PC-3 (cell line): ENCODE measurements at regions not wholly inside any gene's neighbourhood (a gene's known extent, or its start where the extent isn't known, plus 50 kb on each side); places are given as distances from the start of the nearest gene placed in this dataset.

ENCODE experiments used
- ATAC-seq: fragments of 200-7000 bp; cut with Tn5 transposase; 2 replicates; pipeline ENCODE4 v1.9.1; 2020; ENCODE audit warnings: mild to moderate bottlenecking, moderate library complexity
- BruUV-seq: library from RNA; stranded (reverse); fragments of 400-500 nt; replicated peaks from 2 replicates; lab custom pipeline; 2021; lab: Mats Ljungman, UMichigan
- CTCF ChIA-PET: fragments of 300-600 bp; sonication (Branson Sonifier 250); formaldehyde crosslinking; loops from one replicate; lab custom pipeline; 2022; ENCODE audit warnings: antibody characterized with exemption; lab: Charles Lee
- POLR2A ChIA-PET: fragments of 300-600 bp; sonication (Branson Sonifier 250); formaldehyde crosslinking; loops from one replicate; lab custom pipeline; 2022; ENCODE audit warnings: antibody characterized with exemption; ENCODE audit not compliant: unreplicated experiment; lab: Charles Lee
- DNase-seq: peaks from one replicate; pipeline ENCODE4 v3.0.0-alpha.2; 2015
- H2AFZ ChIP-seq: fragments of 300-600 bp; sonication (generic); 2 replicates; pipeline ENCODE4 v1.6.0; 2016; ENCODE audit warnings: antibody characterized with exemption, low read length
- H3F3A ChIP-seq: fragments of 300-600 bp; sonication (generic); one replicate; pipeline ENCODE4 v1.6.0; 2017; ENCODE audit warnings: antibody characterized with exemption, low read length, control low read depth, mild to moderate bottlenecking; ENCODE audit not compliant: unreplicated experiment
- H3K27ac ChIP-seq: fragments of 300-600 bp; sonication (generic); 2 replicates; pipeline ENCODE4 v1.5.1; 2016; ENCODE audit warnings: mild to moderate bottlenecking, low read length
- H3K27me3 ChIP-seq: fragments of 300-600 bp; sonication (generic); 2 replicates; pipeline ENCODE4 v1.6.1; 2016; ENCODE audit warnings: low read length, mixed read lengths
- H3K36me3 ChIP-seq: fragments of 300-600 bp; sonication (generic); 2 replicates; pipeline ENCODE4 v1.6.1; 2016; ENCODE audit warnings: low read depth, mixed run types, low read length, mixed read lengths
- H3K4me1 ChIP-seq: fragments of 300-600 bp; sonication (generic); 2 replicates; pipeline ENCODE4 v1.5.1; 2016; ENCODE audit warnings: low read length; ENCODE audit not compliant: insufficient read depth
- H3K4me2 ChIP-seq: fragments of 300-600 bp; sonication (generic); 2 replicates; pipeline ENCODE4 v1.6.0; 2016; ENCODE audit warnings: low read length
- H3K4me3 ChIP-seq: fragments of 300-600 bp; sonication (generic); 2 replicates; pipeline ENCODE4 v1.5.1; 2016; ENCODE audit warnings: mild to moderate bottlenecking, low read length, mixed read lengths
- H3K79me2 ChIP-seq: fragments of 300-600 bp; sonication (generic); 2 replicates; pipeline ENCODE4 v1.6.1; 2017; ENCODE audit warnings: low read length, mixed read lengths
- H3K9ac ChIP-seq: fragments of 300-600 bp; sonication (generic); 2 replicates; pipeline ENCODE4 v1.6.0; 2016; ENCODE audit warnings: mild to moderate bottlenecking, low read length
- H3K9me2 ChIP-seq: fragments of 300-600 bp; sonication (generic); replicated peaks from 2 replicates; pipeline ENCODE4 v1.6.1; 2016; ENCODE audit warnings: mixed run types, low read length, mixed read lengths
- H3K9me3 ChIP-seq: fragments of 300-600 bp; sonication (generic); 2 replicates; pipeline ENCODE4 v1.6.1; 2016; ENCODE audit warnings: low read length, mixed read lengths
- H4K20me1 ChIP-seq: fragments of 300-600 bp; sonication (generic); 2 replicates; pipeline ENCODE4 v1.6.1; 2016; ENCODE audit warnings: low read length, mixed read lengths
- CTCF ChIP-seq: fragments of 300-600 bp; sonication (generic); conservative IDR thresholded peaks from 2 replicates; pipeline ENCODE4 v1.5.1; 2017; ENCODE audit warnings: antibody characterized with exemption, low read depth, mild to moderate bottlenecking, low read length
- EZH2 ChIP-seq: fragments of 300-600 bp; sonication (generic); IDR thresholded peaks from one replicate; pipeline ENCODE4 v1.6.1; 2017; ENCODE audit warnings: antibody characterized with exemption, mild to moderate bottlenecking, low read length; ENCODE audit not compliant: unreplicated experiment
- EZH2phosphoT487 ChIP-seq: fragments of 300-600 bp; sonication (generic); IDR thresholded peaks from 2 replicates; pipeline ENCODE4 v1.6.1; 2018; ENCODE audit warnings: mild to moderate bottlenecking, antibody characterized with exemption, low read length, borderline replicate concordance
- intact Hi-C: fragments of 100-400 bp; cut with micrococcal nuclease; formaldehyde crosslinking; loops from 2 replicates; pipeline ENCODE4 v1.9.0; 2023

- no peaks in the 10 kb centered on the region for H4K20me1 ChIP-seq
- H3K27me3 ChIP-seq, result no peaks in the 10 kb centered on the region
- ChIA-PET POLR2A (no interaction called here), CTCF (no interaction called here)
- no peak overlapping the region for H3K4me2 ChIP-seq
- no peaks in the 10 kb centered on the region for H3K4me1 ChIP-seq
- H3K9me3 ChIP-seq, result no peaks in the 10 kb centered on the region
- no peaks in the 10 kb centered on the region for H3K9me2 ChIP-seq
- intact Hi-C loops, result no loop called here
- H3K27ac ChIP-seq, result no peak overlapping the region
- H3K9ac ChIP-seq, result no peak overlapping the region
- no peaks in the 10 kb centered on the region for H3F3A ChIP-seq
- no peak for ATAC-seq
- no peak overlapping the region for H2AFZ ChIP-seq
- no TSS peak for BruUV-seq
- DNase-seq, result no peak
- H3K4me3 ChIP-seq, result no peak overlapping the region
- no peaks in the 10 kb centered on the region for H3K36me3 ChIP-seq
- TF ChIP-seq CTCF, result no peak
- TF ChIP-seq EZH2, result no peak
- TF ChIP-seq EZH2phosphoT487, result no peak
- H3K79me2 ChIP-seq, result no peaks in the 10 kb centered on the region
Measured at GRCh38 chr4:126306152-126306869, 991.6 kb downstream of the FAT4 start.

GRCh38 chr4:126318376-126318775 is 1003.6 kb downstream of the FAT4 start:
- Histone ChIP-seq H3K27ac (no peak overlapping the region), H3K9me2 (no peaks in the 10 kb centered on the region), H3K79me2 (no peaks in the 10 kb centered on the region), H3K27me3 (no peaks in the 10 kb centered on the region), H3F3A (no peaks in the 10 kb centered on the region), H2AFZ (no peak overlapping the region), H3K4me1 (no peaks in the 10 kb centered on the region), H4K20me1 (no peaks in the 10 kb centered on the region), H3K9ac (no peak overlapping the region), H3K9me3 (no peaks in the 10 kb centered on the region), H3K4me2 (no peak overlapping the region), H3K36me3 (no peaks in the 10 kb centered on the region), H3K4me3 (no peak overlapping the region)
- no peak for ATAC-seq
- intact Hi-C loops, result no loop called here
- no TSS peak for BruUV-seq
- TF ChIP-seq EZH2, result no peak
- TF ChIP-seq EZH2phosphoT487, result no peak
- no peak for TF ChIP-seq CTCF
- ChIA-PET CTCF (no interaction called here), POLR2A (interaction anchor here (0.5 kb wide), 1 partner anchor 153 kb away, joined by 4 read pairs; no protein-coding TSS in a partner anchor)
- DNase-seq, result no peak

GRCh38 chr4:126328914-126329313 is 1014.2 kb downstream of the FAT4 start:
- intact Hi-C loops, result no loop called here
- TF ChIP-seq EZH2phosphoT487, result no peak
- TF ChIP-seq EZH2, result no peak
- no peak for TF ChIP-seq CTCF
- no TSS peak for BruUV-seq
- Histone ChIP-seq H3F3A (no peaks in the 10 kb centered on the region), H3K4me1 (no peaks in the 10 kb centered on the region), H3K9me3 (no peaks in the 10 kb centered on the region), H3K9ac (no peak overlapping the region), H3K27me3 (no peaks in the 10 kb centered on the region), H3K4me2 (no peak overlapping the region), H3K4me3 (no peak overlapping the region), H3K27ac (no peak overlapping the region), H3K36me3 (no peaks in the 10 kb centered on the region), H4K20me1 (no peaks in the 10 kb centered on the region), H2AFZ (no peak overlapping the region), H3K79me2 (no peaks in the 10 kb centered on the region), H3K9me2 (no peaks in the 10 kb centered on the region)
- DNase-seq (no peak), ATAC-seq (no peak)
- CTCF ChIA-PET, result no interaction called here
- POLR2A ChIA-PET, result interaction anchor here (0.6 kb wide), 1 partner anchor 61 kb away, joined by 3 read pairs; no protein-coding TSS in a partner anchor
